Bronchial epithelial cell (primary cell): ENCODE measurements at regions not wholly inside any gene's neighbourhood (a gene's known extent, or its start where the extent isn't known, plus 50 kb on each side); places are given as distances from the start of the nearest gene placed in this dataset.
A peak's percentile ranks its signal among the peaks of the same experiment; 100 is the strongest.

Experiments used
- DNase-seq: peaks from one replicate; pipeline ENCODE4 v3.0.0-alpha.2; 2010; ENCODE audit warnings: low read depth
- FAIRE-seq: peaks from 2 replicates; lab custom pipeline; 2011; peaks lifted over from hg19 to GRCh38; lab: Jason Lieb, UNC
- H3K27me3 ChIP-seq: 2 replicates; pipeline ENCODE4 v1.5.1; 2011; ENCODE audit warnings: low read length; ENCODE audit not compliant: control insufficient read depth, insufficient read depth
- H3K36me3 ChIP-seq: 2 replicates; pipeline ENCODE4 v1.5.1; 2011; ENCODE audit warnings: low read length; ENCODE audit not compliant: control insufficient read depth, insufficient read depth
- H3K4me3 ChIP-seq: 2 replicates; pipeline ENCODE4 v1.5.1; 2011; ENCODE audit warnings: mild to moderate bottlenecking, low read depth, low read length, control low read depth
- CTCF ChIP-seq: IDR thresholded peaks from 2 replicates; pipeline ENCODE4 v1.5.1; 2011; ENCODE audit warnings: mild to moderate bottlenecking, moderate library complexity, low read length, control low read depth, inconsistent platforms; ENCODE audit not compliant: insufficient read depth, severe bottlenecking

GRCh38 chr1:29855561-29856160 lies 619.3 kb downstream of the PTPRU start:
- FAIRE-seq (no peak), DNase-seq (no peak)
- Histone ChIP-seq H3K36me3 (no peaks in the 10 kb centered on the region), H3K4me3 (no peak overlapping the region), H3K27me3 (no peaks in the 10 kb centered on the region)
- no peak for TF ChIP-seq CTCF

GRCh38 chr1:29854700-29855276 lies 618.5 kb downstream of the PTPRU start:
- DNase-seq (no peak), FAIRE-seq (no peak)
- TF ChIP-seq CTCF, result no peak
- H3K27me3 ChIP-seq, result peaks cover 1% of the 10 kb centered on the region
- H3K36me3 ChIP-seq, result no peaks in the 10 kb centered on the region
- H3K4me3 ChIP-seq, result no peak overlapping the region

- DNase-seq (no peak), FAIRE-seq (no peak)
- H3K4me3 ChIP-seq, result no peak overlapping the region
- H3K36me3 ChIP-seq, result no peaks in the 10 kb centered on the region
- no peak for TF ChIP-seq CTCF
- H3K27me3 ChIP-seq, result peaks cover 1% of the 10 kb centered on the region
Measured at GRCh38 chr1:29853716-29854330, 617.5 kb downstream of the PTPRU start.

GRCh38 chr1:29852248-29852647 lies 615.9 kb downstream of the PTPRU start:
- peaks cover 1% of the 10 kb centered on the region for H3K27me3 ChIP-seq
- no peak overlapping the region for H3K4me3 ChIP-seq
- FAIRE-seq (no peak), DNase-seq (no peak)
- TF ChIP-seq CTCF, result no peak
- no peaks in the 10 kb centered on the region for H3K36me3 ChIP-seq

- Histone ChIP-seq H3K4me3 (no peak overlapping the region), H3K27me3 (peaks cover 1% of the 10 kb centered on the region), H3K36me3 (no peaks in the 10 kb centered on the region)
- no peak for TF ChIP-seq CTCF
- FAIRE-seq (no peak), DNase-seq (peak; percentile 11)
Measured at GRCh38 chr1:29851691-29852090, 615.4 kb downstream of the PTPRU start.
